NCI-H2227 treated with DMSO at 0.1 percent for 48 hours (cell line): ENCODE measurements at regions not wholly inside any gene's neighbourhood (a gene's known extent, or its start where the extent isn't known, plus 50 kb on each side); places are given as distances from the start of the nearest gene placed in this dataset.
"Not testable (repeated sequence)": the region's sequence is repeated elsewhere in the genome, so short reads cannot be mapped to it uniquely, and the experiment has no call there.

Experiments used
- DNase-seq: peaks from one replicate; lab custom pipeline; 2025; lab: John Stamatoyannopoulos, UW

GRCh38 chr12:24668563-24668962 lies 280.3 kb downstream of the BCAT1 start:
- DNase-seq, result no peak

- no peak for DNase-seq
Observed at GRCh38 chr12:24664161-24664880, 284.6 kb downstream of the BCAT1 start.

GRCh38 chr12:24661657-24662096 lies 287.2 kb downstream of the BCAT1 start:
- DNase-seq, result no peak

GRCh38 chr12:24659016-24659415 lies 289.9 kb downstream of the BCAT1 start:
- no peak for DNase-seq

GRCh38 chr12:24654344-24654743 lies 294.6 kb downstream of the BCAT1 start:
- not testable (repeated sequence) for DNase-seq

- no peak for DNase-seq
Observed at GRCh38 chr12:24649634-24650033, 299.3 kb downstream of the BCAT1 start.

- no peak for DNase-seq
Observed at GRCh38 chr12:24649209-24649608, 299.7 kb downstream of the BCAT1 start.

- no peak for DNase-seq
Observed at GRCh38 chr12:24645254-24645653, 303.6 kb downstream of the BCAT1 start.

GRCh38 chr12:24643120-24644119 lies 305.5 kb downstream of the BCAT1 start:
- no peak for DNase-seq

GRCh38 chr12:24639641-24640040 lies 309.3 kb downstream of the BCAT1 start:
- no peak for DNase-seq

GRCh38 chr12:24632466-24632865 lies 316.4 kb downstream of the BCAT1 start:
- DNase-seq, result no peak

- no peak for DNase-seq
Observed at GRCh38 chr12:24631676-24632426, 317.1 kb downstream of the BCAT1 start.

GRCh38 chr12:24630856-24631255 lies 318.0 kb downstream of the BCAT1 start:
- DNase-seq, result no peak

- DNase-seq, result no peak
Observed at GRCh38 chr12:24630446-24630845, 318.5 kb downstream of the BCAT1 start.

GRCh38 chr12:24625103-24625502 lies 323.8 kb downstream of the BCAT1 start:
- DNase-seq, result no peak

- not testable (repeated sequence) for DNase-seq
Observed at GRCh38 chr12:24619954-24620353, 328.9 kb downstream of the BCAT1 start.

- DNase-seq, result no peak
Observed at GRCh38 chr12:24617471-24617870, 331.4 kb downstream of the BCAT1 start.

- DNase-seq, result no peak
Observed at GRCh38 chr12:24615967-24616411, 332.9 kb downstream of the BCAT1 start.

GRCh38 chr12:24608637-24609285 lies 340.1 kb downstream of the BCAT1 start:
- DNase-seq, result no peak

GRCh38 chr12:24608108-24608507 lies 340.8 kb downstream of the BCAT1 start:
- no peak for DNase-seq

GRCh38 chr12:24605916-24606315 lies 343.0 kb downstream of the BCAT1 start:
- DNase-seq, result no peak

GRCh38 chr12:24605466-24605865 lies 343.4 kb downstream of the BCAT1 start:
- no peak for DNase-seq
